IMR-90 (cell line): ENCODE measurements at regions not wholly inside any gene's neighbourhood (a gene's known extent, or its start where the extent isn't known, plus 50 kb on each side); places are given as distances from the start of the nearest gene placed in this dataset.
A peak's percentile ranks its signal among the peaks of the same experiment; 100 is the strongest.

Experiments used
- ATAC-seq: fragments of 200-7000 bp; cut with Tn5 transposase; 2 replicates; pipeline ENCODE4 v1.9.1; 2020; ENCODE audit warnings: low read depth, mild to moderate bottlenecking, moderate library complexity
- BruUV-seq: library from RNA; stranded (reverse); fragments of 400-500 nt; replicated peaks from 2 replicates; lab custom pipeline; 2021; lab: Mats Ljungman, UMichigan
- CTCF ChIA-PET: fragments of 300-600 bp; formaldehyde crosslinking; extraction: SDS; loops from one replicate; lab custom pipeline; 2021; ENCODE audit warnings: antibody characterized with exemption; lab: Yijun Ruan, JAX
- POLR2A ChIA-PET: fragments of 300-600 bp; sonication (Branson Sonifier 250); formaldehyde crosslinking; loops from one replicate; lab custom pipeline; 2022; ENCODE audit warnings: antibody characterized with exemption; ENCODE audit not compliant: unreplicated experiment; lab: Charles Lee
- DNase-seq: peaks from one replicate; pipeline ENCODE4 v3.0.0; 2013
- H2AFZ ChIP-seq: replicated peaks from 2 replicates; pipeline ENCODE3; 2013; ENCODE audit warnings: low read length, mild to moderate bottlenecking; ENCODE audit not compliant: poor library complexity
- H2AK5ac ChIP-seq: 2 replicates; pipeline ENCODE4 v1.6.1; 2013; ENCODE audit warnings: low read depth, low read length, inconsistent platforms
- H2AK9ac ChIP-seq: replicated peaks from 2 replicates; pipeline ENCODE3; 2013; ENCODE audit warnings: mild to moderate bottlenecking, low read depth, low read length, moderate library complexity; ENCODE audit not compliant: poor library complexity
- H2BK120ac ChIP-seq: 2 replicates; pipeline ENCODE4 v1.6.1; 2013; ENCODE audit warnings: low read depth, low read length, inconsistent platforms
- H2BK15ac ChIP-seq: 3 replicates; pipeline ENCODE4 v1.6.1; 2013; ENCODE audit warnings: low read depth, low read length, inconsistent platforms
- H2BK20ac ChIP-seq: 2 replicates; pipeline ENCODE4 v1.6.1; 2013; ENCODE audit warnings: low read depth, mild to moderate bottlenecking, inconsistent platforms, low read length, moderate library complexity
- H2BK5ac ChIP-seq: 2 replicates; pipeline ENCODE4 v1.6.1; 2013; ENCODE audit warnings: mild to moderate bottlenecking, low read depth, low read length, inconsistent platforms; ENCODE audit not compliant: poor library complexity, severe bottlenecking
- H3K14ac ChIP-seq: replicated peaks from 2 replicates; pipeline ENCODE4 v1.6.1; 2013; ENCODE audit warnings: low read depth, low read length, inconsistent platforms
- H3K18ac ChIP-seq: 2 replicates; pipeline ENCODE4 v1.6.1; 2013; ENCODE audit warnings: low read depth, low read length, control low read depth
- H3K23ac ChIP-seq: 2 replicates; pipeline ENCODE4 v1.6.1; 2013; ENCODE audit warnings: low read depth, low read length, inconsistent platforms
- H3K27ac ChIP-seq: 2 replicates; pipeline ENCODE4 v1.5.1; 2013; ENCODE audit warnings: mild to moderate bottlenecking, control low read depth, low read length; ENCODE audit not compliant: insufficient read depth
- H3K27me3 ChIP-seq: 2 replicates; pipeline ENCODE4 v1.6.1; 2013; ENCODE audit warnings: low read length; ENCODE audit not compliant: control insufficient read depth, insufficient read depth
- H3K36me3 ChIP-seq: 2 replicates; pipeline ENCODE4 v1.6.1; 2013; ENCODE audit warnings: low read length, mixed read lengths; ENCODE audit not compliant: control insufficient read depth, insufficient read depth
- H3K4ac ChIP-seq: 2 replicates; pipeline ENCODE4 v1.6.1; 2013; ENCODE audit warnings: low read depth, low read length, inconsistent platforms
- H3K4me1 ChIP-seq: 2 replicates; pipeline ENCODE4 v1.6.1; 2013; ENCODE audit warnings: low read length, mixed read lengths; ENCODE audit not compliant: control insufficient read depth, insufficient read depth
- H3K4me2 ChIP-seq: 2 replicates; pipeline ENCODE4 v1.6.1; 2013; ENCODE audit warnings: low read depth, mild to moderate bottlenecking, control low read depth, low read length, moderate library complexity
- H3K4me3 ChIP-seq: 2 replicates; pipeline ENCODE4 v1.5.1; 2013; ENCODE audit warnings: low read depth, mild to moderate bottlenecking, control low read depth, low read length, moderate library complexity; ENCODE audit not compliant: insufficient read depth
- H3K56ac ChIP-seq: 2 replicates; pipeline ENCODE4 v1.6.1; 2013; ENCODE audit warnings: low read length, inconsistent platforms; ENCODE audit not compliant: insufficient read depth; ENCODE audit errors: extremely low read depth
- H3K79me1 ChIP-seq, 2 experiments: 2 replicates each; pipeline ENCODE4 v1.6.1; 2013; ENCODE audit warnings: low read length in 2 of 2, inconsistent platforms in 1 of 2, low read depth in 1 of 2
- H3K9ac ChIP-seq: 2 replicates; pipeline ENCODE4 v1.6.1; 2013; ENCODE audit warnings: low read depth, low read length, control low read depth
- H3K9me1 ChIP-seq: 2 replicates; pipeline ENCODE4 v1.6.1; 2013; ENCODE audit warnings: low read length, inconsistent platforms; ENCODE audit not compliant: insufficient read depth
- H3K9me3 ChIP-seq: 2 replicates; pipeline ENCODE4 v1.6.1; 2013; ENCODE audit warnings: low read length; ENCODE audit not compliant: control insufficient read depth, insufficient read depth
- H4K20me1 ChIP-seq: 2 replicates; pipeline ENCODE4 v1.6.1; 2013; ENCODE audit warnings: low read length, inconsistent platforms; ENCODE audit not compliant: insufficient read depth
- H4K5ac ChIP-seq: 2 replicates; pipeline ENCODE4 v1.6.1; 2013; ENCODE audit warnings: mild to moderate bottlenecking, low read depth, low read length, control low read depth
- H4K8ac ChIP-seq, 2 experiments: 2 replicates each; pipeline ENCODE4 v1.6.1; 2013; ENCODE audit warnings: low read depth in 2 of 2, low read length in 2 of 2, control low read depth in 1 of 2, inconsistent platforms in 1 of 2
- H4K91ac ChIP-seq: 2 replicates; pipeline ENCODE4 v1.6.1; 2013; ENCODE audit warnings: low read depth, low read length, inconsistent platforms; ENCODE audit not compliant: insufficient read depth
- BHLHE40 ChIP-seq: fragments of 150-350 bp; IDR thresholded peaks from 2 replicates; pipeline ENCODE4 v1.6.1; 2016; ENCODE audit warnings: mild to moderate bottlenecking, low read depth, low read length
- CEBPB ChIP-seq: IDR thresholded peaks from 2 replicates; pipeline ENCODE4 v1.6.1; 2012; ENCODE audit warnings: low read depth, low read length, improper control_type of control experiment
- CHD1 ChIP-seq: IDR thresholded peaks from 2 replicates; pipeline ENCODE4 v1.6.1; 2012; ENCODE audit warnings: low read depth, low read length, improper control_type of control experiment
- FOS ChIP-seq: fragments of 150-350 bp; IDR thresholded peaks from 2 replicates; pipeline ENCODE4 v1.6.1; 2016; ENCODE audit warnings: low read depth, low read length
- MAFK ChIP-seq: IDR thresholded peaks from 2 replicates; pipeline ENCODE4 v1.6.1; 2012; ENCODE audit warnings: low read depth, low read length, improper control_type of control experiment
- MXI1 ChIP-seq: IDR thresholded peaks from 2 replicates; pipeline ENCODE4 v1.6.1; 2012; ENCODE audit warnings: low read depth, mild to moderate bottlenecking, low read length, moderate library complexity, borderline replicate concordance
- NFE2L2 ChIP-seq: fragments of 150-350 bp; IDR thresholded peaks from 2 replicates; pipeline ENCODE4 v1.6.1; 2016; ENCODE audit warnings: low read depth, mild to moderate bottlenecking, low read length
- POLR2A ChIP-seq: IDR thresholded peaks from 2 replicates; pipeline ENCODE4 v1.6.1; 2012; ENCODE audit warnings: mild to moderate bottlenecking, low read depth, low read length
- RAD21 ChIP-seq: IDR thresholded peaks from 2 replicates; pipeline ENCODE4 v1.6.1; 2012; ENCODE audit warnings: low read length, improper control_type of control experiment
- RCOR1 ChIP-seq: IDR thresholded peaks from 2 replicates; pipeline ENCODE4 v1.6.1; 2012; ENCODE audit warnings: mild to moderate bottlenecking, low read length, improper control_type of control experiment; ENCODE audit not compliant: insufficient replicate concordance
- RFX5 ChIP-seq: IDR thresholded peaks from 2 replicates; pipeline ENCODE4 v1.8.0; 2012; ENCODE audit warnings: low read depth, mild to moderate bottlenecking, low read length, moderate library complexity
- WGBS, 2 experiments: methylation state at CpG; one replicate each; pipeline versions ENCODE4 v1.1.5 to v1.1.7; 2013; ENCODE audit warnings: missing lambda C conversion rate in 2 of 2; ENCODE audit not compliant: insufficient read length in 1 of 2; ENCODE audit errors: extremely low coverage in 2 of 2; 5-methylcytosine and 5-hydroxymethylcytosine counted together
- dilution Hi-C: fragments of 300-500 bp; cut with HindIII; formaldehyde crosslinking; loops from one replicate; pipeline ENCODE4 v1.14.3; 2018; ENCODE audit warnings: low sequenced_read_pairs; ENCODE audit not compliant: unreplicated experiment
- in situ Hi-C: fragments of 300-500 bp; cut with MboI; formaldehyde crosslinking; loops from 3 replicates; pipeline ENCODE4 v1.14.3; 2019; ENCODE audit warnings: low sequenced_read_pairs, inconsistent platforms, mixed read lengths
- intact Hi-C: fragments of 100-400 bp; cut with micrococcal nuclease; formaldehyde crosslinking; loops from 2 replicates; pipeline ENCODE4 v1.10.0; 2022
- TF ChIP-seq, protein P1 (sequence below): conservative IDR thresholded peaks from 2 replicates; pipeline ENCODE4 v1.5.1; 2012; ENCODE audit warnings: mild to moderate bottlenecking, low read depth, low read length, improper control_type of control experiment

DNA sequence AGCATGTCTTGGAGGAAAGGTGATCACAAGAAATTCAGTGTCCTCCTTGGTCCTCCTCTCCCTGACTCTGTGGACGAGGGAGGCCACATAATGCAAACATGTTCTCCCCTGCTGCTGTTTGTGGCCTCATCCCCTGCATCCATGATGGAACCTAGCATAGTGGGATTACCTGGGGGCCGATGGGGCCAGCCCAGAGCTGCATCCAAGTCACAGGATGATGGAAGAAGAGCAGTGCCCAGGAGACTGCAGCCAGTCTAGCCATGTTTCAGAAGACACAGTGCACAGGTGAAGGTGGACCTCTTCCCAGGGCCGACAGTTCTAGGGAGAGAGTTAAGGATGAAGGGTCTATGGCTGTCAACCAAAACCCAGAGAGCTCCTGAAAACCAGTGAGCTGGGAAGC lies 213.6 kb upstream of the B3GAT1 start:
- no peak overlapping the region for H3K4me2 ChIP-seq
- no peak overlapping the region for H3K4me3 ChIP-seq
- peak overlapping the region; percentile 35 for H2AK9ac ChIP-seq
- in situ Hi-C loops = no loop called here
- no peak overlapping the region for H2BK5ac ChIP-seq
- no peaks in the 10 kb centered on the region for H3K27me3 ChIP-seq
- no TSS peak for BruUV-seq
- H4K20me1 ChIP-seq = no peaks in the 10 kb centered on the region
- H4K5ac ChIP-seq = no peak overlapping the region
- no peak overlapping the region for H2BK20ac ChIP-seq
- no peak overlapping the region for H3K56ac ChIP-seq
- H4K8ac ChIP-seq = no peak overlapping the region
- no peak overlapping the region for H3K9ac ChIP-seq
- H3K14ac ChIP-seq = no peak overlapping the region
- H3K79me1 ChIP-seq = no peaks in the 10 kb centered on the region
- WGBS, 2 experiments = 50% methylated on average over 1 of the region's 3 CpGs; no CpG with 5 or more reads in 1 of the 2 experiments
- ChIA-PET POLR2A (no interaction called here), CTCF (no interaction called here)
- no peaks in the 10 kb centered on the region for H3K36me3 ChIP-seq
- H3K18ac ChIP-seq = no peak overlapping the region
- no peak overlapping the region for H2BK15ac ChIP-seq
- no peak overlapping the region for H2AFZ ChIP-seq
- DNase-seq (no peak), ATAC-seq (no peak)
- dilution Hi-C loops = no loop called here
- intact Hi-C loops = no loop called here
- TF ChIP-seq MXI1 (no peak), POLR2A (no peak), CHD1 (no peak), RCOR1 (no peak), CEBPB (no peak), RFX5 (no peak), RAD21 (no peak), NFE2L2 (no peak), MAFK (no peak), FOS (no peak), BHLHE40 (no peak)
- TF ChIP-seq, protein P1, sequence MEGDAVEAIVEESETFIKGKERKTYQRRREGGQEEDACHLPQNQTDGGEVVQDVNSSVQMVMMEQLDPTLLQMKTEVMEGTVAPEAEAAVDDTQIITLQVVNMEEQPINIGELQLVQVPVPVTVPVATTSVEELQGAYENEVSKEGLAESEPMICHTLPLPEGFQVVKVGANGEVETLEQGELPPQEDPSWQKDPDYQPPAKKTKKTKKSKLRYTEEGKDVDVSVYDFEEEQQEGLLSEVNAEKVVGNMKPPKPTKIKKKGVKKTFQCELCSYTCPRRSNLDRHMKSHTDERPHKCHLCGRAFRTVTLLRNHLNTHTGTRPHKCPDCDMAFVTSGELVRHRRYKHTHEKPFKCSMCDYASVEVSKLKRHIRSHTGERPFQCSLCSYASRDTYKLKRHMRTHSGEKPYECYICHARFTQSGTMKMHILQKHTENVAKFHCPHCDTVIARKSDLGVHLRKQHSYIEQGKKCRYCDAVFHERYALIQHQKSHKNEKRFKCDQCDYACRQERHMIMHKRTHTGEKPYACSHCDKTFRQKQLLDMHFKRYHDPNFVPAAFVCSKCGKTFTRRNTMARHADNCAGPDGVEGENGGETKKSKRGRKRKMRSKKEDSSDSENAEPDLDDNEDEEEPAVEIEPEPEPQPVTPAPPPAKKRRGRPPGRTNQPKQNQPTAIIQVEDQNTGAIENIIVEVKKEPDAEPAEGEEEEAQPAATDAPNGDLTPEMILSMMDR = no peak
- no peak overlapping the region for H3K23ac ChIP-seq
- peaks cover 37% of the 10 kb centered on the region for H3K9me3 ChIP-seq
- no peak overlapping the region for H2BK120ac ChIP-seq
- no peak overlapping the region for H3K4ac ChIP-seq
- no peak overlapping the region for H2AK5ac ChIP-seq
- H3K9me1 ChIP-seq = no peaks in the 10 kb centered on the region
- H3K27ac ChIP-seq = no peak overlapping the region
- no peak overlapping the region for H4K91ac ChIP-seq
- H3K4me1 ChIP-seq = no peaks in the 10 kb centered on the region
